ENCODE measurements at regions not wholly inside any gene's neighbourhood (a gene's known extent, or its start where the extent isn't known, plus 50 kb on each side); places are given as distances from the start of the nearest gene placed in this dataset.

DNA sequence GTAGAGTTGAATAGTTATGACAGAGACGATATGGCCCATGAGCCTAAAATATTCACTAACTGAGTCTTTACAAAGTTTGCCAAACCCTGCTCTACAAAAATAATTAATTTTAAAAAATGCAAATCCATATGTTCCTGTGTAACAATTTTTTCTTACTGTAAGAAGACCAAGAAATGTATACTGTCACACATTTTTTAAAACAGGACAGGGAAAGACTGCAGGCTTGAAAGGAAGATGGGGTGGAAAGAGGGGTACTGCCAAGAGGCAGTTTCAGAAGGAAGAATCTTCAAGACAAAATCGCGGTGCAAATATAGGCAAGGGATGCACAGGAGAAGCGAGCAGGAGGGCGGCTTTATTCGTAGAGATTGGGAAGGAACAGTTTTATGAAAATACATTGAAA, 115.7 kb upstream of the KLHL1 start:
- no peaks in the 10 kb centered on the region for H3K9me3 ChIP-seq
- no peak for DNase-seq
- H3K27me3 ChIP-seq (ENCODE audit: insufficient read depth): no peaks in the 10 kb centered on the region
- no peaks in the 10 kb centered on the region for H3K9me2 ChIP-seq
- no peaks in the 10 kb centered on the region for H3K79me2 ChIP-seq (ENCODE audit: insufficient read depth)
- H3K4me3 ChIP-seq (ENCODE audit: low read depth in 2 of 2, low read length in 1 of 2): no peak overlapping the region
- CTCF ChIA-PET: no interaction called here
- WGBS (ENCODE audit: low lambda C conversion rate): 77% methylated on average over 6 of the region's 6 CpGs
- no peaks in the 10 kb centered on the region for H3F3A ChIP-seq (replicated peaks; ENCODE audit: insufficient read depth)
- no peaks in the 10 kb centered on the region for H4K20me1 ChIP-seq (ENCODE audit: insufficient read depth)
- H3K4me1 ChIP-seq (ENCODE audit: control insufficient read depth in 1 of 2, insufficient read depth in 2 of 2, low read depth in 1 of 2, low read length in 1 of 2): no peaks in the 10 kb centered on the region
- no peaks in the 10 kb centered on the region for H3K36me3 ChIP-seq (replicated peaks in 1 of 2; ENCODE audit: control insufficient read depth in 1 of 2, insufficient read depth in 2 of 2, low read length in 1 of 2)
- H2AFZ ChIP-seq (ENCODE audit: low read depth): no peak overlapping the region
- H3K4me2 ChIP-seq: no peak overlapping the region
- H3K9ac ChIP-seq: no peak overlapping the region
- TF ChIP-seq FOSL2 (IDR thresholded peaks at IDR 0.05; ENCODE audit: borderline replicate concordance, low read depth): no peak
- TF ChIP-seq EZH2phosphoT487 (IDR thresholded peaks at IDR 0.05; ENCODE audit: borderline replicate concordance, low read depth): no peak
- TF ChIP-seq JUND (IDR thresholded peaks at IDR 0.05): no peak
- no peak for TF ChIP-seq FOXM1 (IDR thresholded peaks at IDR 0.05; ENCODE audit: low read depth)
- TF ChIP-seq NRF1 (IDR thresholded peaks at IDR 0.05; ENCODE audit: low read depth, low read length): no peak
- TF ChIP-seq EP300 (IDR thresholded peaks at IDR 0.05; ENCODE audit: borderline replicate concordance in 1 of 2, low read depth in 1 of 2, low read length in 1 of 2): no peak
- no peak for TF ChIP-seq RAD21 (IDR thresholded peaks at IDR 0.05; ENCODE audit: low read length)
- no peak overlapping the region for H3K27ac ChIP-seq (ENCODE audit: low read depth in 2 of 2, low read length in 1 of 2)
- POLR2A ChIA-PET: no interaction called here

DNA sequence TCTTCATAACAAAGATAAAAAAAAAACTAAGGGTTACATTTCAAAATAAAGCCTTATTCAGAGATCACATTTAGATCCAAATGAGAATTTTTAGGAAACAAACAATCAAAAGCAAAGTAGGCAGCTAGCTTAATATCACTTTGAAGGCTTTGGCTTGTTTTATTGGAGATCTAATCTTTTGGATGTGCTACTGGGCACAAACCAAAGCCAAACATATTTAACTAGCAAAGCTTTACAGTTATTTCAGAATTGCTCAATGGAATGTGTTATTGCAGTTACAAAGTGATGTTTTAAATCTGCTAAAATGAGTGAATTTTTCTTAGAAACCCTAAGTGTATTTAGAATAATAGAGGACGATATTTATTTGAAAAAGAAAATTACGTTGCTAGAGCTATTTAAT, 114.7 kb upstream of the KLHL1 start:
- ChIA-PET CTCF (interaction anchor here (0.6 kb wide), 1 partner anchor 947 kb away, joined by 3 read pairs; no protein-coding TSS in a partner anchor), POLR2A (no interaction called here)
- H4K20me1 ChIP-seq (ENCODE audit: insufficient read depth): no peaks in the 10 kb centered on the region
- no peaks in the 10 kb centered on the region for H3K4me1 ChIP-seq (ENCODE audit: control insufficient read depth in 1 of 2, insufficient read depth in 2 of 2, low read depth in 1 of 2, low read length in 1 of 2)
- no peaks in the 10 kb centered on the region for H3K27me3 ChIP-seq (ENCODE audit: insufficient read depth)
- H3K9me2 ChIP-seq: no peaks in the 10 kb centered on the region
- H3K4me2 ChIP-seq: no peak overlapping the region
- H3K79me2 ChIP-seq (ENCODE audit: insufficient read depth): no peaks in the 10 kb centered on the region
- WGBS (ENCODE audit: low lambda C conversion rate): 57% methylated on average over 2 of the region's 2 CpGs
- H2AFZ ChIP-seq (ENCODE audit: low read depth): no peak overlapping the region
- no peaks in the 10 kb centered on the region for H3K36me3 ChIP-seq (replicated peaks in 1 of 2; ENCODE audit: control insufficient read depth in 1 of 2, insufficient read depth in 2 of 2, low read length in 1 of 2)
- H3K9me3 ChIP-seq: no peaks in the 10 kb centered on the region
- H3K9ac ChIP-seq: no peak overlapping the region
- H3K4me3 ChIP-seq (ENCODE audit: low read depth in 2 of 2, low read length in 1 of 2): no peak overlapping the region
- DNase-seq: no peak
- H3F3A ChIP-seq (replicated peaks; ENCODE audit: insufficient read depth): no peaks in the 10 kb centered on the region
- H3K27ac ChIP-seq (ENCODE audit: low read depth in 2 of 2, low read length in 1 of 2): no peak overlapping the region
- TF ChIP-seq EZH2phosphoT487 (IDR thresholded peaks at IDR 0.05; ENCODE audit: borderline replicate concordance, low read depth) (no peak), GATA2 (CRISPR knock-in tag; IDR thresholded peaks at IDR 0.05) (no peak), TCF12 (IDR thresholded peaks at IDR 0.05) (no peak), NFIC (IDR thresholded peaks at IDR 0.05; ENCODE audit: borderline replicate concordance) (no peak), EP300 (IDR thresholded peaks at IDR 0.05; ENCODE audit: borderline replicate concordance in 1 of 2, low read depth in 1 of 2, low read length in 1 of 2) (no peak), RXRA (IDR thresholded peaks at IDR 0.05; ENCODE audit: borderline replicate concordance, low read depth) (no peak)

DNA sequence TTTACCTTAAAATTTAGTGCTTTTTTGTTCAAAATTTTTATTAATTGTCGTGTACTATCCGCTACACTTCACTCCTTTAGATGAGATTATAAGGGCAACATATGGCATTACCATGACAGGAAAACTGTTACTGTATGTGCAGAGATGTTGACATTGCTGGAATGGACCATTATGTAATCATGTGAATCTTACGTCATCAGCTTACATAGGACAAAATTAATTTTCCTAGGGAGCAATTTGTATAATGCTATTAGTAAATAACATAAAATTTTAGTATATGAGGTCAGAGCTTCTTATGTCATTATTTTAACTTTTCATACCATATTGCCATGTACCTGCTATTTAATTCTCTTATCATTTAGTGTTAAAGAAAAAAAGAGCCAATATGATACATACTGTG, 110.4 kb upstream of the KLHL1 start:
- TF ChIP-seq TCF12 (IDR thresholded peaks at IDR 0.05) (no peak), SIN3A (IDR thresholded peaks at IDR 0.05; ENCODE audit: borderline replicate concordance, low read depth, low read length) (no peak), RCOR1 (IDR thresholded peaks at IDR 0.05; ENCODE audit: low read length) (no peak), JUND (IDR thresholded peaks at IDR 0.05) (no peak), GATA2 (CRISPR knock-in tag; IDR thresholded peaks at IDR 0.05) (no peak), RXRA (IDR thresholded peaks at IDR 0.05; ENCODE audit: borderline replicate concordance, low read depth) (no peak), EP300 (IDR thresholded peaks at IDR 0.05; ENCODE audit: borderline replicate concordance in 1 of 2, low read depth in 1 of 2, low read length in 1 of 2) (no peak), ELF1 (IDR thresholded peaks at IDR 0.05) (no peak), MEF2A (IDR thresholded peaks at IDR 0.05; ENCODE audit: borderline replicate concordance, low read depth) (no peak), TEAD4 (IDR thresholded peaks at IDR 0.05; ENCODE audit: borderline replicate concordance, insufficient read depth) (no peak), GABPA (IDR thresholded peaks at IDR 0.05; ENCODE audit: low read depth) (no peak)
- TF ChIP-seq, protein P1, sequence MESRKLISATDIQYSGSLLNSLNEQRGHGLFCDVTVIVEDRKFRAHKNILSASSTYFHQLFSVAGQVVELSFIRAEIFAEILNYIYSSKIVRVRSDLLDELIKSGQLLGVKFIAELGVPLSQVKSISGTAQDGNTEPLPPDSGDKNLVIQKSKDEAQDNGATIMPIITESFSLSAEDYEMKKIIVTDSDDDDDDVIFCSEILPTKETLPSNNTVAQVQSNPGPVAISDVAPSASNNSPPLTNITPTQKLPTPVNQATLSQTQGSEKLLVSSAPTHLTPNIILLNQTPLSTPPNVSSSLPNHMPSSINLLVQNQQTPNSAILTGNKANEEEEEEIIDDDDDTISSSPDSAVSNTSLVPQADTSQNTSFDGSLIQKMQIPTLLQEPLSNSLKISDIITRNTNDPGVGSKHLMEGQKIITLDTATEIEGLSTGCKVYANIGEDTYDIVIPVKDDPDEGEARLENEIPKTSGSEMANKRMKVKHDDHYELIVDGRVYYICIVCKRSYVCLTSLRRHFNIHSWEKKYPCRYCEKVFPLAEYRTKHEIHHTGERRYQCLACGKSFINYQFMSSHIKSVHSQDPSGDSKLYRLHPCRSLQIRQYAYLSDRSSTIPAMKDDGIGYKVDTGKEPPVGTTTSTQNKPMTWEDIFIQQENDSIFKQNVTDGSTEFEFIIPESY (IDR thresholded peaks at IDR 0.05; ENCODE audit: borderline replicate concordance, low read depth): no peak
- TF ChIP-seq, protein P2, sequence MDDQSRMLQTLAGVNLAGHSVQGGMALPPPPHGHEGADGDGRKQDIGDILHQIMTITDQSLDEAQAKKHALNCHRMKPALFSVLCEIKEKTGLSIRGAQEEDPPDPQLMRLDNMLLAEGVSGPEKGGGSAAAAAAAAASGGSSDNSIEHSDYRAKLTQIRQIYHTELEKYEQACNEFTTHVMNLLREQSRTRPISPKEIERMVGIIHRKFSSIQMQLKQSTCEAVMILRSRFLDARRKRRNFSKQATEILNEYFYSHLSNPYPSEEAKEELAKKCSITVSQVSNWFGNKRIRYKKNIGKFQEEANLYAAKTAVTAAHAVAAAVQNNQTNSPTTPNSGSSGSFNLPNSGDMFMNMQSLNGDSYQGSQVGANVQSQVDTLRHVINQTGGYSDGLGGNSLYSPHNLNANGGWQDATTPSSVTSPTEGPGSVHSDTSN (IDR thresholded peaks at IDR 0.05): no peak
- POLR2A ChIA-PET: no interaction called here
- Histone ChIP-seq H2AFZ (ENCODE audit: low read depth) (no peak overlapping the region), H3K9me2 (no peaks in the 10 kb centered on the region), H3K27ac (ENCODE audit: low read depth in 2 of 2, low read length in 1 of 2) (no peak overlapping the region), H3K79me2 (ENCODE audit: insufficient read depth) (no peaks in the 10 kb centered on the region), H3K4me1 (ENCODE audit: control insufficient read depth in 1 of 2, insufficient read depth in 2 of 2, low read depth in 1 of 2, low read length in 1 of 2) (no peaks in the 10 kb centered on the region), H3K4me3 (ENCODE audit: low read depth in 2 of 2, low read length in 1 of 2) (no peak overlapping the region), H3K4me2 (no peak overlapping the region), H4K20me1 (ENCODE audit: insufficient read depth) (no peaks in the 10 kb centered on the region), H3F3A (replicated peaks; ENCODE audit: insufficient read depth) (no peaks in the 10 kb centered on the region), H3K9me3 (no peaks in the 10 kb centered on the region), H3K36me3 (replicated peaks in 1 of 2; ENCODE audit: control insufficient read depth in 1 of 2, insufficient read depth in 2 of 2, low read length in 1 of 2) (no peaks in the 10 kb centered on the region), H3K27me3 (ENCODE audit: insufficient read depth) (no peaks in the 10 kb centered on the region), H3K9ac (no peak overlapping the region)
- 65% methylated on average over 3 of the region's 3 CpGs for WGBS (ENCODE audit: low lambda C conversion rate)
- CTCF ChIA-PET: no interaction called here
- no peak for DNase-seq
